ENCODE measurements at regions not wholly inside any gene's neighbourhood (a gene's known extent, or its start where the extent isn't known, plus 50 kb on each side); places are given as distances from the start of the nearest gene placed in this dataset.
"Not testable (repeated sequence)": the region's sequence is repeated elsewhere in the genome, so short reads cannot be mapped to it uniquely, and the experiment has no call there.

DNA sequence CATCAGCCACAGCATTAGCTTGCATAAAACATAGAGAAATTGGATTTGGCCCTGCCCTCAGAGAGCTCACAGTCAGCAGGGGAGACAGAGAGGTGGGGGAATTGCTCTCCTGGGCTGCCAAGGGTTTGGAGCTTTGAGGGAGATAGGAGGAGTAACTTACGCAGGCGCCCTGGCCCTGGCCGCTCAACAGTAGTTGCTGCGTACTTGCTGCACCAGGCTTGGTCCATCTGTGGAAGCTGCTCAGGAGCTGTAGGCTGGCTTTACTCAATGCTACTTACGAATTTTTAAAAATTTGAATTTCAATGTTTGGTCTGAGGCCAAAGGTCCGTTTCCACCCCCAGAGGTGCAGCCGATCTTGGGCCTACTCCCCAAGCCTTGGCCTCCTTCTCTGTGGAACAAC, 83.3 kb downstream of the CPZ start:
- DNase-seq (ENCODE audit: low spot score) = no peak

DNA sequence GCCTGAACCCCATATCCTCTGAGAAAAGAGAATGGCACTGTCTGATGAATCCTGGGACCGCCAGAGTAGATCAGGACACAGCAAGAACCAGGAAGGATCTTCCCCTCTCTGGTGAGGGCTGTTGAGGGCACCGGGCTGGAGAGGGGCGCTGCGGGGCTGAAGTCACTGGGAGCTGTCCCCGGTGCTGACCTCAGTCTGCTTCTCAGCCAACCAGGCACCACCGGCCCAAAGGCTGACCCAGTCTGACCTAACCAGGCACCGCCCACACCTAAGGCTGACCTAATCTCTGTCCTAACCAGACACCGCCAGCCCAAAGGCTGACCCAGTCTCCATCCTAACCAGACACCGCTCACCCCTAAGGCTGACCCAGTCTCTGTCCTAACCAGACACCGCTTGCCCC, 82.8 kb downstream of the CPZ start:
- DNase-seq (ENCODE audit: low spot score) = peak; percentile 88

DNA sequence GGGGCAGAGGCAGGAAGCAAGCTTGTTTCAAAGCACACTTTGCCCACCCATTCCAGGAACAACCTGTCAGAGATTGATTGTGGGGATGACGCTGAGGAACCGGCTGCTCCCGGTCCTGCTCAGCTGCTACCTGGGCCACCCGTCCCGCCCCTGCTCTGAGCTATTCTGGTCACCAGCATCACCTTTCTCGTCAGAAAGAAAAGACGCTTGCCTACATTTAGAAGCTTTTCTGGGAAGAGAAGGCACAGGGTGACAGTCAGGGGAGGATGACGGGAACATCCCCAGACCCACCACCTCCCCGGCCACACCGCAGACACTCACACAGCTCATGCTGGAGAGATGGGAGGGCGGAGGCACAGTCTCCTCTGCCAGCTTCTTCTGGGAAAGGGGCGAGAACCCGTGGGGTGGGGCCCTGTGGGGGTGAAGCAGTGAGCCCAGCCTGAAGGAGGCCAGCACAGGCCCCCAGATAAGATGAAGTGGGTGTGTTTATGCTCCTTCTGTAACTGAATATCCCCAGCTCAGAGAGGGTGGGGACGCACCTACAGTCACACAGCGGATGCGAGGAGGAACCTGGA, 81.8 kb downstream of the CPZ start:
- DNase-seq (ENCODE audit: low spot score) = no peak

DNA sequence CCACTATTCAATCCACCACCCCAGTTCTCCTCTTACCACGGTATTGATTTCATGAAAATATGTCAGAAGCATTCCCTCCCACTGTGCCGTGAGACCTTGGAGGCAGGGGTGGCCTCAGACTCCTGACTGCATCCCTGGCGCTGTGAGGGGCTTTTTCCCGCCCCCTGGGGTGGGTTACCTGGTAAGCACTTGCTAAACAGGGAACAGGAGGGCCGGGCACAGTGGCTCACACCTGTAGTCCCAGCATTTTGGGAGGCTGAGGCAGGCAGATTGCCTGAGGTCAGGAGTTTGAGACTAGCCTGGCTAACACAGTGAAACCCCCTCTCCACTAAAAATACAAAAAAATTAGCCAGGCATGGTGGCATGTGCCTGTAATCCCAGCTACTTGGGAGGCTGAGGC, 80.5 kb downstream of the CPZ start:
- DNase-seq (ENCODE audit: low spot score) = not testable (repeated sequence)

GRCh38 chr4:8672486-8672885, 79.9 kb downstream of the CPZ start:
- no peak for DNase-seq (ENCODE audit: low spot score)

GRCh38 chr4:8671712-8672290, 79.2 kb downstream of the CPZ start:
- no peak for DNase-seq (ENCODE audit: low spot score)

All from ecto neural progenitor cell (in vitro differentiated cells).